NCI-H82 treated with DMSO at 0.1 percent for 48 hours (cell line): ENCODE measurements at regions not wholly inside any gene's neighbourhood (a gene's known extent, or its start where the extent isn't known, plus 50 kb on each side); places are given as distances from the start of the nearest gene placed in this dataset.
"Not testable (repeated sequence)": the region's sequence is repeated elsewhere in the genome, so short reads cannot be mapped to it uniquely, and the experiment has no call there.

Source experiments
- DNase-seq: peaks from one replicate; lab custom pipeline; 2025; ENCODE audit not compliant: unreplicated experiment; lab: John Stamatoyannopoulos, UW

DNA sequence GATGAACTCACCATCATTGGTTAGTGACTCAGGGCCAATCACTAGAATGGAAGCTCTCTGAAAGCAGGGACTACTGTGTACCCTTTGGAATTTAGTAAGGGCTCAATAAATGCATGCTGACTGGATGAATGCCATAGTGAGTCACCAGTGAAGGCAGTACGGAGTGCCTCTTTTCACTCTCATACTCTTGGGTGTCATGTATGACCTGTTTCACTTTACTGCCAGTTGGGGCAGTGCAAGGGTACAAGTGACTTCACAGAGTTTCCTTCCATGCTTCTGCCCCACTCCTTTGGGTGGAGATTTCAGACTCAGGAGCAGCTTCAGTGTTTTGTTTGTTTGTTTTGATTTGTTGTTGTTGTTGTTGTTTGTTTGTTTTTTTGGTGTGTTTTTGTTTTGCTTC, 57.7 kb downstream of the SOX3 start:
- no peak for DNase-seq

DNA sequence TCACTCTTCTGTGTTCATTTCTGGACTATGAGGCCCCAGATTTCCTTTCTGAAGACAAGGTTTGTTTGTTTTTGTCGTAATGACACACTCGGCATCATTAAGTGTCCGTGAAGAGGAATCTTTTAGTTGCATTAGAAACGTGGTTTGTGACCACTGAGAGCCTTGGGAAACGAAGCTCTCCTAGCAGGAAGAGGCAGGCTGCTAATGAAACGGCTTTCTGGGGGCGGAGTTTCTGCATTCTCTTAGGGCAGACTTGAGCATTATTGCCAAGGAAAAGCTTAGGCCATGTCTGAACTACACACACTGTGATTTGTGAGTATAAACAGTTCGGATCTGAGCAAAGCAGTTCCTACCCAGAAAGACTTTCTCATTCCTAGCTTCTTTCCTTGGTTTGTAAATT, 64.0 kb downstream of the SOX3 start:
- DNase-seq = no peak

DNA sequence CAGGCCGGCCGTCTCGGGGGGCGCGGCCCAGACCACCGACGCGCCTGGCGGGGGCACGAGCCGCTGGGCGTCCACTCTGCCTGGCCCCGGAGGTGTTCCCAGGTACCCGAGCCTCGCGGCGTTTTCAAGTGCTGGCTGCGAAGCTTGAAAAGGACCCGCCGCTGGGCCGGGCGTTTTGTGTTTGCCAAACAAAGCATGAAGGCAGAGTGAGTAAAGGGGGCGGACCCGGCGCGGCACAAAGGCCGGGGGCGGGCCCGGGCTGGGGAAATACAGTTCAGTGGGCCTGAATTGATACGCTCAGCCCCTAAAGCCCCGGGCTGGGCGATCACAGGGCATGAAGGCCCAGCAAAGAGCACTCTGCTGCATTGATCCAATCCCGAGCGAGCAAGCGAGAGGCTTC, 65.4 kb downstream of the SOX3 start:
- DNase-seq = no peak

DNA sequence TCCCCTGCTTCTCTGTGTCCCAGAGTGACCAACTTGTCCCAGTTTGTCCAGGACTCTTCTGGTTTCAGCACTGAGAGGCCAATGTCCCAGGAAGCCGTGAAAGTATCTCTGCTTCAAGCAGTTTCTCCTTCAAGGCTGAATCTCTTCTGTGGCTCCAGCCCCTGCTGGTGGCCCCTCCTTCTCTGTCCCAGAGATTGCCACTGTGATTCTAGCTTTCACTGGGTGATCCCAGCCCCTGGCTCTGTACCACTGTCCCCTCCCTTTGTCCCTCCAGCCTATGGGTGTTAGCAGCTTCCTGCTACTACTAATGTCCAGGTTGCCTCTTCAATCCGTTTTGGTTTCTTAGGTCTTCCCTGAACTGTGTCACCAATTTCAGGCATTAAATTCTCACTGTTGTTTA, 70.5 kb downstream of the SOX3 start:
- no peak for DNase-seq

DNA sequence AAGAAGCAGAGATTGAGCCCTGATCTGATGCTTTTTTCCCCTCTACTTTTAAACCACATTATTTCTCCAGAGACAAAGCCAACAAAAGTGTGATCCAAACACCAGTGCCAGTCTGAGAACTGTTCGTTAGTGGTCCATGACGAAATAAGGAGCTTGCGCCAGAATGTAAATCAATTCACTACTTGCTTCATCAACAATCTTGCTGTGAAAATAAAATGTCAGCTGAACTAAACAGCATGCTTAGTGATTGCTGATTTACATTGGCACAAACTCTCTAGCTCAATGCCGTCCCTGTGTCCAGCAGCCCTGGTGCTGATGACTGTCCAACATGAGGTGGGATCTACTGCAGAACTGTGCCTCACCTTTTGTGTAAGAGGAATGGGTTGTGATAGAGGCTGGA, 71.3 kb downstream of the SOX3 start:
- DNase-seq = no peak

DNA sequence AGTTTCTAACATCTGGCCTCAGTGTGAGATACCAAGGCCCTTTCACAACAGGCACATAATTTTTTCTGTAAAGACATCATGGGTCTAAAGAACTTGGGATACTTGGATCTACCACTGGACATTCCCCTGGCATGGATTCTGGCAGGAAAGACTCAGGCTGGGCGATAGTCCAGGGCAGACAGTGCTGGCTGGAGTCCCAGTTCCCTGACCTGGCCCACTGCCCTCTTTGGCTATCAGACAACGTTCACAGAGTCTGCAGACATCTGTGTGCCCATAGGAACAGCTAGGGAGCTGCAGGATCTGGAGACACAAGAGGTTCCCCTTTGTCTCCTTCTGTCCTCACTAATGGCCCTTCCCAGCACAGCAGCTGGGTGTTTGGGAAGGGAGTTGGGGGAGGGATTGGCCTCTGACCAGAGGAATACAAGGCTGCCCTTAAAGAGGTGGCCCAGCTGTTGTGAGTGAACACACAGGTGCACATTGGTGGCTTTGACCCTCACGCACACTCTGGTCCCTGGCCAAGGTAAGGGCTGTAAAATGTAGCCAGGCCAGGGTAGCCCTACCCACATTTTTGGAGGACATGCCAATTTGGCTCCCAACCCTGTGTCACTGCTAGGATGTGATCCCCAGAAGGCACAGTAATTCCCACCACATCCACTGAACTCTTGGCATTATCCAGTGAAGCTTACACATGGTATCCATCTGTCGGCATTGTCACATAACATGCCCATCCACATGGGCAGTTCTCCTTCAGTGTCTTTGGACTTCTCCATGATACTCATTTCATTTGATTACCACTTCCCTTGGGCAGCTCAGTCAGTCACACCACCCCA, 72.3 kb downstream of the SOX3 start:
- no peak for DNase-seq

DNA sequence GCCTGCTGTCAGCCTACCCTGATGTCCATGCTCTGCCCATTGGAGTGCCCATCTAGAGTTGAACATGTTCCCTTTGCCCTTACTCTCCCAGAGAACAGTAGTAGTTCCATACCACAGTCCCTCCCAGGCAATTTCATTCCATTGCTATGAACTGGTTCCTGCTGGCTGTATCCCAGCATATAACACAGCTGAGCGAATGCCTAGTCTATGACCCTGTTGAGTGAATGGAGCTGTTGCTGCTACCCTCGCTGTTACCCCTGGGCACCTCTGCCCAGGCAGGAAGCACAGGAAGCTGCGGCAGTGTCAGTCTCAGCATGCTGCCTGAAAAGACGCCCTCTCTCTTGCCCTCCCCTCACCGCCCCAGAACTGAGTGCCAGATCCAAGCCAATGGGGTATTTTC, 73.3 kb downstream of the SOX3 start:
- no peak for DNase-seq

DNA sequence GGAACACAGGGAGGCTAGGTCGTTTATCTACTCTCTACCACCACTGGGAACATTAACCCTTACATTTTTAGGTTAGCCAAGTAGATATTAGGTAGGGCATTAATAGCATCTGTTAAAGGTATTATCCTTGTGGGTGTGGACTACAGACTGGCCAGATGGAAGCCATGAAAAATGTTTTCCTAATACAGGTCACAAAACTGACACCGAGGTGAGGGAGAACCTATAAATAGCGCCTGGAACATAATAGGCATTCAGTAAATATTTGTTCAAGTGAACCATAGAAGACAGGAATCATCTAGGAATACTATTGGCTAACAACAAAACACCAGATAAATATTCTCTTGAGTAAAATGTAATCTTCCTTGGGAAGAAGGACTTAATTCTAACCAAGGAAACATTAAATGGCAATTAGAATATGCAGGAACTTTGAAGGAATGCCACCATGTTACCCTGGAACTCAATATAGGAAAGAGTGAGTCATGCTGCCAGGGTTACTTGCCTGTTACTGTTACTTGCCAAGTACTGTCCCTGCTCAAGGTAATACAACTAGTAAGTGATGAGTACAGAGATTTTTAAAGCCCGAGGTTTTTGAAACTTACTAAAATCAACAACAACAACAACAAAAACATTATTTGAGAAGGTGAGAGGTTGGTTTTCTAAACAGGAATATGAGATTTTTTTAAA, 79.0 kb downstream of the SOX3 start:
- DNase-seq = no peak

DNA sequence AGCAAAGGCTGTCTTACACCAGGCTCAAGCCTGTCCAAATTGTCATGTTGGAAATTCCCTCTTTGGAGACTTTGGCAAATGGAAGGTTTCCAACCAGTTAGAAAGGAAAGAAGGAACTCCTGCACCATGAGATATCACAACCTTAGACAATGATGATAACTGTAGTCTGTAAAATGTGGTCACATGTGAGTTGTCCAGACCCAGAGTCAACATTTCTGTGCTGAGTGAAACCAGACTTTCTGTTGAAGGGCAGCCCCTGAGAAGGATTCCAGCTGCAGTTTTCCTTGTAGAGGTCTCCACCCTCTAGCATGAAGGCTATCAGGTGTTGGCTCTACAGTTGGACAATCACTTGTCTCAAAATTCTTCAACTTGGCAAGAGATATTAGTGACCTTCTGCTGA, 82.4 kb downstream of the SOX3 start:
- no peak for DNase-seq

DNA sequence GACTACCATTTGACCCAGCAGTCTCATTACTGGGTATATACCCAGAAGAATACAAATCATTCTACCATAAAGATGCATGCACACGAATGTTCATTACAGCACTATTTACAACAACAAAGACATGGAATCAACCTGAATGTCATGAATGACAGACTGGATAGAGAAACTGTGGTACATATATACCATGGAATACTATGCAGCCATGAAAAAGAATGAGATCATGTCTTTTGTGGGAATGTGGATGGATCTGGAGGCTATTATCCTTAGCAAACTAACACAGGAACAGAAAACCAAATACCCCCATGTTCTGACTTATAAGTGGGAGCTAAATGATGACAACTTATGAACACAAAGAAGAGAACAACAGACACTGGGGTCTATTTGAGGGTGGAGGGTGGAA, 102.7 kb downstream of the SOX3 start:
- DNase-seq = not testable (repeated sequence)

DNA sequence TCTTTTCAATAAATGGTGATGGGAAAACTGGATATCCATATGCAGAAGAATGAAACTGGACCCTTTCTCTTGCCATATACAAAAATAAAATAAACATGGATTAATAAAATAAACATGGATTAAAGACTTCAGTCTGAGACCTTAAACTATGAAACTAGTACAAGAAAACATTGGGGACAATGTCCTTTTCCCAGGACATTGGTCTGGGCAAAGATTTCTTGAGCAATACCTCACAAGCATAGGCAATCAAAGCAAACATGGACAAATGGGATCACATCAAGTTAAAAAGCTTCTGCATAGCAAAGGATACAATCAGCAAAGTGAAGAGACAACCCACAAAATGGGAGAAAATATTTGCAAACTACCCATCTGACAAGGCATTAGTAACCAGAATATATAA, 108.5 kb downstream of the SOX3 start:
- not testable (repeated sequence) for DNase-seq

DNA sequence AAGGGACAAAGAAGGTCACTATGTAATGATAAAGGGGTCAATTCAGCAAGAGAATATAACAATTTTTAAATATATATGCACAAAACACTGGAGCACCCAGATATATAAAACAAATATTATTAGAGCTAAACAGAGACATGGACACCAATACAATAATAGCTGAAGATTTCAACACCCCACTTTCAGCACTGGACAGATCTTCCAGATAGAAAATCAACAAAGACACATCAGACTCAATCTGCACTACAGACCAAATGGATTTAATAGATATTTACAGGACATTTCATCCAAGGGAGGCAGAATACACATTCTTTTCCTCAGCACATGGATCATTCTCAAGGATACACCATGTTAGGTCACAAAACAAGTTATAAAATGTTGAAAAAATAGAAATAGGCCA, 111.4 kb downstream of the SOX3 start:
- DNase-seq = no peak

DNA sequence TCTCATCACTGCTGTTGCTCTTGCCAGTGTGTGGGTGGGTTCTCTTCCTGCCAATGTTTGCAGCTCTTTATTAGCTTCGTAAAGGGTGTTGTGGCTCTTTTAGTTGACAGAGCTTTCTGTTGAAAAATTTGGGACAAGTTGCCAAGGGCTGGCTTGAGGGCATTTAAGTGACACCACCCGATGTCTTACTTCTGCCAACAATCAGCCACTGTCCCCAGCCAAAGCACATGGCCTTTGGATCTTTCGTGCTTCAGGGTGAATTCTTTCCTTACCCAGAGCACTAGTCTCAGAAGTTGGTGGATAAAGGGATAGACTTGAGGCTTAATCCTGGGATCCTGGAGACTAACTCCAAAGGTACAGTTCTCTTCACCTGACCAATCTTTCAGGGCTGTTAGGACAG, 113.6 kb downstream of the SOX3 start:
- no peak for DNase-seq

DNA sequence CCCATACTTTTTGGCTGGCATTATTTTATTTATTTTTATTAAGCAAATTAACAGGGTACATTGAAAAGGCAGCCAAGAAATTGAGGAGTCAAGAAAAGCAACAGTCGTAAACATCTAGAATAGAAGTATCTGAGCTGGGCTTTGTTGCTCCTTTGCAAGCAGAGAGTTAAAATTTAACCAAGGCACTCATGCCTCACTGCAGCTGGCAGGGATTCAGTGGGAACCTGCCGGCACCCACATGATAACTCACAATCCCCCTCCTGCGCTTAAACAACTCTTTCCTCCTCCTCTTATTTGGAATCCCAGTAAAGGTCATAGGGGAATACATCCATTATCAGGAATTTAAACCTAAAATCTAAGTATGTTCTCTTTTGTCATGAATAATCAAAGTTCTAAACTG, 115.5 kb downstream of the SOX3 start:
- no peak for DNase-seq

DNA sequence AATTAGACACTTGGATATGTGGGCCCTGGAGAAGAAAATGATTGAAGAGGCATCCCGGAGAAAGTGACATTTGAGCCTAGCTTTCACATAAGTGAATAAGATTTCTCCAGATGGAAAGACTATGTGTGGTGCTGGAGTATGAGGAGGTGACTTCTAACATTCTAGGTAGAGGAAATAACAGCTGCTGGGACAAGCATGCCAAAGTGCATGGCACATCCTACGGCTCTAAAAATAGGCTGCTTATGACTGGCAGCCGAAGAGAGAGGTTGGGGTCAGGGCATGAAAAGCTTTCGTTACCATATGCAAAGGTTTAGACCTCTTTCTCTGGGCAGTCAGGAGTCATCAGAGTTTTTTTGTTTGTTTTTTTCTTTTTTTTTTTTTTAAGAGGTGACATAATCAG, 142.0 kb downstream of the SOX3 start:
- DNase-seq = no peak

DNA sequence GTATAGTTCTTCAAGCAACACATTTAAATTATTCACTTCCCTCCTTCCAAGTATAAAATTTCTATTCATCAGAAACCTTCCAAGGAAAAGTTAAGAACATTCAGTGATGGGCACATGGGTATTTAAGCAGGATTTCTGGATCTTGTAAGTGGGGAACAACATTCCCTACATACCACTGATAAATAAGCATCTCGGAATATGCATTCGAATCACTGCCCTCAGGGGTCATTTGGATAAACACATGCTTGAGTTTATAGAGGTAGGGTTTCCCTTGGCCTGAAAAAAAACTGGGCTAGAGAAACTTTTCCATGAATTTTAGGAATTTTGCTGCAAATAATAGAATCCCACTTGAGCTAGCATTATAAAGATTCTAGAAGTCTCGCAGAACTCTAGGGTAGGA, 143.9 kb downstream of the SOX3 start:
- DNase-seq = no peak

DNA sequence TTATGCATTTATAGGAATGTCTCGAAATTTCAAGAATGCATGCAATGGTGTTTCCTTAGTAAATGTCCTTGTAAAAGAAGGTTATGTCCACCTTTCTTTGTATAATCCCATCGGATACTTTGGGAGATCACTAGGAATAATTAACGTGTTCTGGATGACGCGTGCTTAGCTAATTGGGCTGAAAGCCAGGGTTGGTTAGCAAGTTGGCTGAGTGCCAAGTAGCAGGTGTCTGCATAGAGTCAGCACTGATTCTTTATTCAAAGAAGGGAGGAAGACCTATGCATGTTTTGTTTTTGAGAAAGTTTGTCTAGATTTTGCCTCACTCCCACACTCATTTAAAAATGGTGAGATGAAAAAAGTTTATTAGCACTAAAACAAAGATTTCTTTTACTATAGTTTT, 144.6 kb downstream of the SOX3 start:
- DNase-seq = no peak

DNA sequence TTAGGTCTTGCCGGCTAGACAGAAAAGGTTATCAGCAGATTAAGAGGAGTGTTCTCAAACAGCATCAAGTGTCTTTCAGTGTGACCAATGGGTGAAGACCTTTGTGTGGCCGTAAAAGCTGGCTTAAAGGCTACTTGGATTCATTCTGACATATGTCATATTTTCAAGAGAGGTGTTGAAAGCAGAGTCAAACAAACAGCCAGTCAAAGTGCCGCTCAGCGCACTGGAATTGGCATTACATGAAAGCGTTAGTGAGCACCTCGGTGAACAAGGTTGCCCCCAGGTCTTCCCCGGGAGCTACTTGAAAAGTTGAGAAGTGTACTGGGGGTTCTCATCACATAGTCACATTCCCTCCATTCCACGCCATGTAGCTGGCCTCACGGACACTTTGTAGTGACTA, 148.9 kb downstream of the SOX3 start:
- no peak for DNase-seq

DNA sequence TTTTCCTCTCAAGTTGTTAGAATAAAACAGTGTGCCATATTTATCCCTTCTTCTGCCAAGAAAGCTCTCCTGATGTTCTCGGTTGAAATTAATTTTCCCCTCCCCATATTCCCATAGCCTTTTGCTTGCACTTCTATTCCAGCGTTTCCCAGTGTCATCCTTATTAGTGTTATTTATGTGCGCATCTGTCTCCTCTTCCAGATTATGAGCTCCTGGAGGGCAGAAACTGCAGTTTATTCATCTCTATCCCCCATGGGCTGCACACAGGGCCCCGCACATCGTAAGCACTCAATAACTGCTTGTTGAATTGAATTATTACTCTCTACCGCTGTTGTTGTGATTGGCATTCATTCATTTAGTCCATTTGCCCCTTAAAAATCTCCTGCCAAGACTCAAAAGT, 149.4 kb downstream of the SOX3 start:
- no peak for DNase-seq

DNA sequence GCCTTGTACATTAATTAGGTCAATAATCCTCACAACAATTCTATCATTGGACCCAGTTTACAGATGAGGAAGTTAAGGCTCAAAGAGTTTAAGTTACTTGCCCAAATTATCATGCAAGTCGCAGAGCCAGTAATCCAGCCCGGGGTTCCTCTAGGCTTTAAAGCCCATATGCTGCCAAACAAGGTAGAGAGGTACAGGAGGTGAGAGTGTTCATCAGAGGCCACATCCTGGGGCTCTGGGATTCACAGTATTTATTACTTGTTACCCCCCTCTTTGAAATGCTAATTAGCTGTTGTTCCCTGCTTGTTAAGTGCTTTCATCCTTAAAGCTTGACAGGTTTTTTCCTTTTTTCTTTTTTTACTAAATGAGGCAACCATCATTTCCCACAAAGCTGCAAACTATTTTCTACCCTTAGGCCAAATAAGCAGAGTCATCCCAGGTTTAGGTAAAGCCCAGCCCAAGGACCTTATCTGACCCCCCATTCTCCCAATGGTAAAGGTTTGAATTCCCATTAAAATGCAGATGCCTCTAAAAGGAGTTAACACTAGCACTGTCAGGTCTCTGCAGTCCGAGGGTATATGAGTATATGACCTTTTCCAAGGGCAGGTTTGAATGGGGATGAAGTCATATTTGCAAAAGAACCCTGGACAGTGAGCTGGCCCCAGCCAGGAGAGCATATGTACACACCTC, 150.3 kb downstream of the SOX3 start:
- no peak for DNase-seq

DNA sequence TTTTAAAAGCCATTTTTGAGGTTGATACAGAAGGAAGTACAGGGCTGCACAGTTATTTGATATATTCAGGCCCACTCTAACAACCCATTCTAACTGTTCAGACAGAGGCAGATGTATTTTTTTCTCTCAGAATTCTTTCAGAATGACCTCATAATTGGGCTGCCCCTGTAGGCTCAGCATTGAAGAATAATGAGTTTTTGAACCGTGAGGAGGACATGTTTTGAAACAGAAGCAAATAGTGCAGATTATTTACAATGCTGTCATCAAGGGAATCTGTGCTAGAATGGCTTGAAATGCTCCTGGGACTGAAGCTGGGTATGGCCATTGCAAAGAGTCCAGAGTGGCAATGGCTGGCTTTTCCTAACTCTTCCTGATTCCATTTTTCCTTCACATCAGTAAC, 158.1 kb downstream of the SOX3 start:
- no peak for DNase-seq

DNA sequence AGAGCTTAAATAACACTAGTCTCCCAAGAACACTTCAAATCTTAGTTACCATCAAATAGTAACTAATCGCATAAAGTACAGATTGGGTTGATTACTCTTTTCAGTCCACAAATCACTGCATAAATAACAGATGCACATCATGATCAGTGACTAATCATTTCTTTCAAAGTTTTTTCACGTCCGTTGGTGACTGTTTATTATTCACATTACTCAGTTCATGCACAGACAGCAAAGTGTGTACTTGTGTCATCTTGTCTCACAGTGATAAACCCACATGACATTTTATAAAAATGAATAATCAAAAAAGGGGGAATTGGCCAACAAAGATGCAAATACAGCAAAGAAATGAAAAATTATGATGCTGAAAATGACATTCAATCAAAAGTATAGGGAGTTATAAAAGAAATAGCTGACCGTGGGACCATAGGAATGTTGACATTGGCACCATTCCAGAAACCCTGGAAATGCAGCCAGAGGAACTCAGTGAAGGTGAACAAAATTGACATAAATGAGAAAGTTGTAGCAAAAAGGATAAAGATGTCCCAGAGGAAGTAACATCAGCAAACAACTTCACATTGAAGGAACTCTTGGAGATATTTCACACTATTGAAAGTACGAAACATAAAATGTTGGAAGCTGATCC, 161.5 kb downstream of the SOX3 start:
- DNase-seq = no peak
